Urinary bladder (tissue), 3 donors: ENCODE measurements at regions not wholly inside any gene's neighbourhood (a gene's known extent, or its start where the extent isn't known, plus 50 kb on each side); places are given as distances from the start of the nearest gene placed in this dataset.

ENCODE experiments used
- DNase-seq: peaks from one replicate; pipeline ENCODE4 v3.0.0-alpha.2; 2015; ENCODE audit errors: extremely low spot score
- H3K27ac ChIP-seq: one replicate; pipeline ENCODE4 v1.5.1; 2013; ENCODE audit warnings: low read depth, mild to moderate bottlenecking, moderate library complexity
- H3K36me3 ChIP-seq: one replicate; pipeline ENCODE4 v1.6.1; 2013; ENCODE audit warnings: mild to moderate bottlenecking, moderate library complexity; ENCODE audit not compliant: insufficient read depth
- H3K4me1 ChIP-seq: one replicate; pipeline ENCODE4 v1.6.1; 2013; ENCODE audit warnings: mild to moderate bottlenecking, moderate library complexity; ENCODE audit not compliant: insufficient read depth
- H3K4me3 ChIP-seq: one replicate; pipeline ENCODE4 v1.5.1; 2013; ENCODE audit warnings: low read depth, low read length
- WGBS: extraction: QIAGEN DNeasy Blood & Tissue Kit; methylation state at CpG from one replicate; pipeline ENCODE4 v1.1.7; 2013; 5-methylcytosine and 5-hydroxymethylcytosine counted together
- donor health status: healthy with polysubstance abuse.
- donor health status: healthy.

DNA sequence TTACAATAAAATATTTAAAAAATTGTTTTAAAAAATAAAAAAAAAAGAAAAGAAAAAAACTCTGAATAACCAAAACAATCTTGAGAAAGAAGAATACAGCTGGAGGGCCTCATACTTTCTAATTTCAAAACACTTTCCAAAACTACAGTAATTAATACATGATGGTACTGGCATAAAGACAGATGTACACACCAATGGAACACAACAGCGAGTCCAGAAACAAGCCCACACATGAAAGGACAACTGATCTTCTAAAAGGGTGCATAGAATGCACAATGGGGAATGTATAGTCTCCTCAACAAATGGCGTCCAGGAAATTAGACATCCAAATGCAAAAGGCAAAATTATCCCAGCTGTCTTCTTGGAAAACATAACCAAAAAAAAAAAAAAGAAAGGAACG, 99.6 kb downstream of the LURAP1L start:
- no peak overlapping the region for H3K27ac ChIP-seq
- H3K36me3 ChIP-seq = no peaks in the 10 kb centered on the region
- no peak overlapping the region for H3K4me3 ChIP-seq
- 73% methylated on average over 3 of the region's 3 CpGs for WGBS
- DNase-seq = no peak
- no peaks in the 10 kb centered on the region for H3K4me1 ChIP-seq

DNA sequence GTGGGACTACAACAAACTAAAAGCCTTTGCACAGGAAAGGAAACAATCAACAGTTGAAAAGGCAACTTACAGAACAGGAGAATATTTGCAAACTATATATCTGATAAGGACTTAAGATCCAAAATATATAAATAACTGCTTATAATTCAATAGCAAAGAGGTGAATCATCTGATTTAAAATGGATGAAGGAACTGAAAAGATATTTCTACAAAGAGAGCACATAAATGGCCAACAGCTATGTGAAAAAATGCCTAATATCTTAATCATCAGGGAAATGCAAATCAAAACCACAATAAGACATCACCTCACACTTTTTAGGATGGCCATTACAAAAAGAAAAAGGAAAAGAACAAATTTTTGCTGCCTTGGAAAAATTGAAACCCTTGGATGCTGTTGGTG, 100.4 kb downstream of the LURAP1L start:
- Histone ChIP-seq H3K36me3 (no peaks in the 10 kb centered on the region), H3K4me1 (no peaks in the 10 kb centered on the region), H3K4me3 (no peak overlapping the region), H3K27ac (no peak overlapping the region)
- no peak for DNase-seq

GRCh38 chr9:12876872-12877271, 102.1 kb downstream of the LURAP1L start:
- 36% methylated on average over 2 of the region's 2 CpGs for WGBS
- DNase-seq = no peak

DNA sequence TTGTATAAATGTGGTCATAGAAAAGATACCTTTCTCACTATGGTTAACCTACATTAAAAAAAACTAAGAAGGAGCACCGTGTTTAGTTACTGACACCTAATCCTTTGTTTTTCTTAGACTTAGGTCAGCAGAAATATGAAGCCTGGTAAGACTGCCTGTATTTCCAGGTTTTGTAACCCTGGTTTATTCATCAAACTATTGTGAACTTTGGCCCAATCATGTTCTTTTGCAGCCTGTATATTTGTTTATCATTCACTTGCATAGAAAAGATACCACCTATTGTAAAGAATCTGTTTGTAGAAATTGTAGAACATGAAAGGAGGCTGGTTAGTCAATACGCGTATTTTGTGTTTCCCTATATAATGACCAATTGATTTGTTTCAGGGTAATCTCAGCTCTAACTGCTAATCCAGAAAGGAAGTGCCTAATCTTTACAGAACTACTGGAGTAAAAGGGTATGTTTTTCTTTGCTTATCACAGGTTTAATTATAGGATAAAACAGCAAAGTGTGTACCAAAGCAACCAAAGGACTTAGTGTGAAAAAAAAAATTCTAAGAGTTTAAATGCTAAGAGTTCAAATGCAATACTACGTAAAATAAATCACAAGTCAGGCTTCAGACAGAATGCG, 103.6 kb downstream of the LURAP1L start:
- WGBS = 41% methylated on average over 5 of the region's 5 CpGs
- Histone ChIP-seq H3K4me3 (no peak overlapping the region), H3K4me1 (no peaks in the 10 kb centered on the region), H3K27ac (no peak overlapping the region), H3K36me3 (no peaks in the 10 kb centered on the region)
- DNase-seq = no peak

More at GRCh38 chr9:12876872-12877271, 102.1 kb downstream of the LURAP1L start:
- Histone ChIP-seq H3K27ac (no peak overlapping the region), H3K4me1 (no peaks in the 10 kb centered on the region), H3K4me3 (no peak overlapping the region), H3K36me3 (no peaks in the 10 kb centered on the region)

GRCh38 chr9:12879961-12880360, 105.1 kb downstream of the LURAP1L start:
- H3K4me3 ChIP-seq = no peak overlapping the region
- DNase-seq = no peak
- no peaks in the 10 kb centered on the region for H3K36me3 ChIP-seq
- no peak overlapping the region for H3K27ac ChIP-seq
- no peaks in the 10 kb centered on the region for H3K4me1 ChIP-seq

DNA sequence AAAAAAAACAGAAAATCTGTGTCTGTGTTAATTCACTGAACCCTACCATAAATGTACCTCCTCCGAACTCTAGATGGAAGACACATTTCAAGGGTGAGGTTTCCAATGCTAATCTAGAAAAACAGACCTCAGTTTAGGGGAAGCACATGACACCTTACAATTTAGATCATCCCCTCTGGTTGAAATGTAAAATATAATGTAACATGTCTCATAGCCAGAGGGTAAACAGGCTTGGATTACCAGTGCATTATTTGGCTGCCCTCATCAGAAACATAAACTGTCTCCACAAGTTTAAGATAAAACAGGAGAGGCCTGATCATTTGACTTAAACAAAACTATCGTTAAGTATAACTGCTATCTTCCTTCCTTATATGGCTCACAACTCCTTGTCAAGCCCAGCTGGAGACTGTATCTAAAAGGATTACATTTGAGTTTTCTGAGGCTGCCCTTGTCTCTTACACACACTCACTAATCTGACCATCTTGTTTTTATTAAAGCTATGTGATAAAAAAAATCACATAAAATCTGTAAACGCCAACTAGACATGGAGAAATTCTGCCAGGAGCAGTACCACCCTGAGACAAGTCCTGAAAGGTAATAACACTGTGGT, 105.7 kb downstream of the LURAP1L start:
- Histone ChIP-seq H3K4me1 (no peaks in the 10 kb centered on the region), H3K4me3 (no peak overlapping the region), H3K36me3 (no peaks in the 10 kb centered on the region), H3K27ac (no peak overlapping the region)
- WGBS = 23% methylated on average over 3 of the region's 3 CpGs
- DNase-seq = no peak

- no peak overlapping the region for H3K27ac ChIP-seq
- DNase-seq = no peak
- no peaks in the 10 kb centered on the region for H3K36me3 ChIP-seq
- 29% methylated on average over 2 of the region's 2 CpGs for WGBS
- H3K4me3 ChIP-seq = no peak overlapping the region
- no peaks in the 10 kb centered on the region for H3K4me1 ChIP-seq
Measured at GRCh38 chr9:12882430-12882829, 107.6 kb downstream of the LURAP1L start.

DNA sequence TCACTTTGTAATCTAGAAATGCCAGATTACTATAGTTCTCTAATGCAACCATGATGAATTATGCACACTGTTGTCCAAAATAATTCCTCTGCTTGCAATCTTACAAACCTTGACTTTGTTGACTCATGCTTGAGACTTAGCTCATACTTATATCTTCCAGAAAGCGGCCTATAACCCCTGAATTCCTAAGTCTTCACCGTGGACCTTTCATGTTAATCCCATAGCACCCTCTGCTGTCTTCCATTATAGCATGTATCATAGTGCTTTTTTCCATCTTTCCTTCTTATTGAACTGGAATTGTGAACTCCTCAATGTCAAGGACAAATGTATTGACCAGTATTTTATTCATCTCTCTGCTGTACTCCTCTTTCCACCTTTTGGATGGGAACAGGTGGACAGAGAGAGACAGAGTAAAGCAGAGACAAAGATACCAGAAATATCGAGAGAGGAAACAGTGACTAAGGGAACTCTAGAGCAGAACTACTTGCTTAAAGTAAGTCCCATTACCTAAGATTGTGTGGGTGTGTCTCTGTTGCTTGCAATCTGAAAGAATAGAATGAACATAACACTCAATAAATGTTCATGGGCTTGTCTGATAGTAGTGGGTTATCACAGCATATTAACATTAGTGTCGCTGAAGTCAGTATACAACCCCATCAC, 110.0 kb downstream of the LURAP1L start:
- Histone ChIP-seq H3K27ac (no peak overlapping the region), H3K36me3 (no peaks in the 10 kb centered on the region), H3K4me1 (no peaks in the 10 kb centered on the region), H3K4me3 (no peak overlapping the region)
- 65% methylated on average over 4 of the region's 4 CpGs for WGBS
- DNase-seq = no peak

DNA sequence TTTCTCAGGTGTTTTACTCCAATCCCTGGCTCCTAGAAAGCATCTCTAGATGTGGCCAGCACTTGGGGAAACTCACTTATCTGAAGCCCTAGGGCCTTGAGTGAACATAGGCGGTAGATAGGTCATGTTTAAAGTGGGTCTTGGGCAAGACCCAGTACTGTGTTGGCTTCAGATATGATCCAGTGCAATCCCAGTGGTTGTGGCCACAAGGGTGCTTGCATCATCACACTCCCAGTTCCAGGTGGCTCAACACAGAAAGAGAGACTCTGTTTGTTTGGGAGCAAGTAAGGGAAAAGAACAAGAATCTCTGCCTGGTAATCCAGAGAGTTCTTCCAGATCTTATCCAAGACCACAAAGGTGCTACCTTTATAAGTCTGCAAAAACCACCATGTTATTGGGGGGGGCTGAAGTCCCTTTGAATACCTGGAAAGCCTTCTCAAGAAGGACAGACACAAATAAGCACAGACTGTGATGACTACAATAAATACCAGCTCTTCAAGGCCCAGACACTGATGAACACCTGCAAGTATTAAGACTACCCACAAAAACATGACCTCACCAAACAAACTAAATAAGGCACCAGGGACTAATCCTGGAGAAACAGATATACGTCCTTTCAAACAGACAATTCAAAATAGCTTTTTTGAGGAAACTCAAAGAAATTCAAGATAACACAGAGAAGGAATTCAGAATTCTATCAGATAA, 114.7 kb downstream of the LURAP1L start:
- no peaks in the 10 kb centered on the region for H3K4me1 ChIP-seq
- no peak overlapping the region for H3K4me3 ChIP-seq
- no peak overlapping the region for H3K27ac ChIP-seq
- WGBS = 93% methylated on average over 2 of the region's 2 CpGs
- H3K36me3 ChIP-seq = no peaks in the 10 kb centered on the region
- DNase-seq = no peak

DNA sequence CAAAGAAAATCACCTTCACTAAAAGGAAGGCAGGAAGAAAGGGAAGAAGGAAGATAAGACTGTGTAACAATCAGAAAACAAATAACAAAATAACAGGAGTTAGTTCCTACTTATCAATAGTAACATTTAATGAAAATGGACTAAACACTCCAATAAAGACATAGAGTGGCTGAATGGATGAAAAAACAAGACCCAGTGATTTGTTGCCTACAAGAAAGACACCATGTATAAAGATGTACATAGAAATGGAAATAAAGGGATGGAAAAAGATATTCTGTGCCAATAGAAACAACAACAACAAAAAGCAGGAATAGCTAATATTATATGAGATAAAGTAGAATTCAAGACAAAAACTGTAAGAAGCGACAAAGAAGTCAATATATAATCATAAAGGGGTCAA, 116.8 kb downstream of the LURAP1L start:
- DNase-seq = no peak
- WGBS = 96% methylated on average over 1 of the region's 1 CpG

DNA sequence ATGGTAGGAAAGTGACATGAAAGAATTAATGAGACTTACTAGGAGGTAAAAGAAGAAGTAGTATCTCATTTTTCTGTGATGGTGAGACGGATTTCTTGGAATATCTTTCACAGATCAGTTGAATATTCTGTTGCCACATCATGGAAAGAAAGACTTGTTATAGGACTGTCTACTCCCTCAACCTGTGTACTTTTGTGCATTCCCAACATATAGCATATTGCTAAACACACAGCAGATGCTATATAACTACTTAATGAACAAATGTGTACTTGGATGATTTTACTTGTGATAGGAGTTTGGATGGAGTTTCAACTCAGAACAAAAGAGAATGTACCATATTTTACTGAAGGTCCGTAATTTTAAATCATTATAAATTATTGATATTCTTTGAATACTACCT, 128.5 kb downstream of the LURAP1L start:
- no peaks in the 10 kb centered on the region for H3K36me3 ChIP-seq
- H3K4me3 ChIP-seq = no peak overlapping the region
- no peaks in the 10 kb centered on the region for H3K4me1 ChIP-seq
- H3K27ac ChIP-seq = no peak overlapping the region
- no peak for DNase-seq
- 94% methylated on average over 2 of the region's 2 CpGs for WGBS

More for the DNA sequence above, 116.8 kb downstream of the LURAP1L start:
- Histone ChIP-seq H3K4me3 (no peak overlapping the region), H3K27ac (no peak overlapping the region), H3K36me3 (no peaks in the 10 kb centered on the region), H3K4me1 (no peaks in the 10 kb centered on the region)

- DNase-seq = no peak
- Histone ChIP-seq H3K4me3 (no peak overlapping the region), H3K36me3 (no peaks in the 10 kb centered on the region), H3K4me1 (no peaks in the 10 kb centered on the region), H3K27ac (no peak overlapping the region)
- 99% methylated on average over 2 of the region's 2 CpGs for WGBS
Measured at GRCh38 chr9:12904261-12905000, 129.6 kb downstream of the LURAP1L start.

DNA sequence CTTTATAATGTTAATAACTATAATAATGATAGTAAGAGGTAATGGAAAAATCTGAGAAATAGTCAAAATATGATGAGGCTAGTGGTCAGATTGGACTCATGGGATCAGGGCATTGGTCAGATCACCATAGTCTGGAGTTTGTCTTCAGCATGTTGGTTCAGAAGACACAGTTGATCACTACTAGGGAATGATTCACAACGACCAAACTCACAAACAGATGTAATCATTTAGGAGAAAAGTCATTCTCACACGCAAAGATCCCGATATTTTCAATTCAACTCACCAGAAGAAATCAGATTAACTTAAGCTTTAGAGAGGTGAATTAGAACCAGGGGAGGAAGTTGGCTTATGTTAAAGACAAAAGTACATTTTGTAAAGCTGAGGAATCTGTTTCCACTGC, 131.8 kb downstream of the LURAP1L start:
- Histone ChIP-seq H3K36me3 (no peaks in the 10 kb centered on the region), H3K4me3 (no peak overlapping the region), H3K27ac (no peak overlapping the region), H3K4me1 (no peaks in the 10 kb centered on the region)
- 73% methylated on average over 3 of the region's 3 CpGs for WGBS
- DNase-seq = no peak
